H1 (cell line): ENCODE measurements at regions not wholly inside any gene's neighbourhood (a gene's known extent, or its start where the extent isn't known, plus 50 kb on each side); places are given as distances from the start of the nearest gene placed in this dataset.

Source experiments
- ATF3 ChIP-seq: IDR thresholded peaks from 2 replicates; pipeline ENCODE4 v1.6.1; 2011; ENCODE audit warnings: low read depth, mild to moderate bottlenecking, low read length; ENCODE audit not compliant: insufficient read depth
- BCL11A ChIP-seq, 2 experiments: IDR thresholded peaks; one replicate each; pipeline ENCODE4 v1.6.1; 2011; ENCODE audit warnings: low read depth in 2 of 2, low read length in 2 of 2, mild to moderate bottlenecking in 2 of 2
- CTCF ChIP-seq, 3 experiments: IDR thresholded peaks; 1 replicate in 2 of 3; 2 replicates in 1 of 3; pipeline versions ENCODE4 v1.5.1 to v1.6.1; 2011; ENCODE audit warnings: low read length in 3 of 3, mild to moderate bottlenecking in 3 of 3, inconsistent platforms in 2 of 3, low read depth in 1 of 3, moderate library complexity in 1 of 3; ENCODE audit not compliant: insufficient read depth in 1 of 3; ENCODE audit errors: control extremely low read depth in 1 of 3
- MAX ChIP-seq: IDR thresholded peaks from 2 replicates; pipeline ENCODE4 v1.6.1; 2012; ENCODE audit warnings: inconsistent platforms
- POLR2A ChIP-seq, 2 experiments: IDR thresholded peaks; 1 replicate in 1 of 2; 2 replicates in 1 of 2; pipeline ENCODE4 v1.6.1; 2011; ENCODE audit warnings: low read depth in 2 of 2, low read length in 2 of 2, mild to moderate bottlenecking in 2 of 2; ENCODE audit errors: control extremely low read depth in 1 of 2
- RBBP5 ChIP-seq: IDR thresholded peaks from 2 replicates; pipeline ENCODE4 v1.7.1; 2012; ENCODE audit warnings: low read depth, mild to moderate bottlenecking, inconsistent platforms, low read length, moderate library complexity, borderline replicate concordance
- SIN3A ChIP-seq, 2 experiments: IDR thresholded peaks in 1 of 2; conservative IDR thresholded peaks in 1 of 2; 2 replicates each; pipeline ENCODE4 v1.6.1; 2011 to 2012; ENCODE audit warnings: low read length in 2 of 2, improper control_type of control experiment in 1 of 2, low read depth in 1 of 2, mild to moderate bottlenecking in 1 of 2
- YY1 ChIP-seq: IDR thresholded peaks from 2 replicates; pipeline ENCODE4 v1.6.1; 2011; ENCODE audit warnings: low read depth, mild to moderate bottlenecking, low read length
- TF ChIP-seq, protein P1 (sequence below): IDR thresholded peaks from 2 replicates; pipeline ENCODE4 v1.6.1; 2012; ENCODE audit warnings: inconsistent platforms
- TF ChIP-seq, protein P2 (sequence below): IDR thresholded peaks from 2 replicates; pipeline ENCODE4 v1.6.1; 2012; ENCODE audit warnings: low read length, inconsistent platforms

GRCh38 chr5:91794856-91795548 lies 411.9 kb upstream of the ARRDC3 start:
- TF ChIP-seq RBBP5 = no peak
- TF ChIP-seq CTCF (IDR thresholded peaks at IDR 0.05; ENCODE audit: control extremely low read depth in 1 of 3, insufficient read depth in 1 of 3, low read depth in 1 of 3, low read length in 3 of 3) = no peak
- TF ChIP-seq, protein P1, sequence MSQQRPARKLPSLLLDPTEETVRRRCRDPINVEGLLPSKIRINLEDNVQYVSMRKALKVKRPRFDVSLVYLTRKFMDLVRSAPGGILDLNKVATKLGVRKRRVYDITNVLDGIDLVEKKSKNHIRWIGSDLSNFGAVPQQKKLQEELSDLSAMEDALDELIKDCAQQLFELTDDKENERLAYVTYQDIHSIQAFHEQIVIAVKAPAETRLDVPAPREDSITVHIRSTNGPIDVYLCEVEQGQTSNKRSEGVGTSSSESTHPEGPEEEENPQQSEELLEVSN = no peak
- TF ChIP-seq, protein P2, sequence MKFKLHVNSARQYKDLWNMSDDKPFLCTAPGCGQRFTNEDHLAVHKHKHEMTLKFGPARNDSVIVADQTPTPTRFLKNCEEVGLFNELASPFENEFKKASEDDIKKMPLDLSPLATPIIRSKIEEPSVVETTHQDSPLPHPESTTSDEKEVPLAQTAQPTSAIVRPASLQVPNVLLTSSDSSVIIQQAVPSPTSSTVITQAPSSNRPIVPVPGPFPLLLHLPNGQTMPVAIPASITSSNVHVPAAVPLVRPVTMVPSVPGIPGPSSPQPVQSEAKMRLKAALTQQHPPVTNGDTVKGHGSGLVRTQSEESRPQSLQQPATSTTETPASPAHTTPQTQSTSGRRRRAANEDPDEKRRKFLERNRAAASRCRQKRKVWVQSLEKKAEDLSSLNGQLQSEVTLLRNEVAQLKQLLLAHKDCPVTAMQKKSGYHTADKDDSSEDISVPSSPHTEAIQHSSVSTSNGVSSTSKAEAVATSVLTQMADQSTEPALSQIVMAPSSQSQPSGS = no peak
- TF ChIP-seq POLR2A (IDR thresholded peaks at IDR 0.05; ENCODE audit: control extremely low read depth in 1 of 2, low read depth in 2 of 2, low read length in 2 of 2) = no peak
- TF ChIP-seq SIN3A (conservative IDR thresholded peaks at IDR 0.05 in 1 of 2, IDR thresholded peaks at IDR 0.05 in 1 of 2; ENCODE audit: low read depth in 1 of 2, low read length in 2 of 2) = no peak
- no peak for TF ChIP-seq YY1
- TF ChIP-seq ATF3 = no peak
- TF ChIP-seq MAX = no peak
- TF ChIP-seq BCL11A (IDR thresholded peaks at IDR 0.05; ENCODE audit: low read depth in 2 of 2, low read length in 2 of 2) = no peak
